Mesothelial cell of epicardium (in vitro differentiated cells): ENCODE measurements at regions not wholly inside any gene's neighbourhood (a gene's known extent, or its start where the extent isn't known, plus 50 kb on each side); places are given as distances from the start of the nearest gene placed in this dataset.
"Not testable (repeated sequence)": the region's sequence is repeated elsewhere in the genome, so short reads cannot be mapped to it uniquely, and the experiment has no call there.

ENCODE experiments used
- DNase-seq, 2 experiments: peaks; one replicate each; pipeline ENCODE4 v3.0.0; 2021; ENCODE audit warnings: low spot score in 2 of 2; ENCODE audit not compliant: unreplicated experiment in 2 of 2
- H3K27ac Mint-ChIP-seq: 2 replicates; pipeline ENCODE4 v1.8.0; 2021; ENCODE audit warnings: mixed read lengths
- H3K27me3 Mint-ChIP-seq: 2 replicates; pipeline ENCODE4 v1.8.0; 2021; ENCODE audit warnings: low read depth, mixed read lengths
- H3K36me3 Mint-ChIP-seq: 2 replicates; pipeline ENCODE4 v1.8.0; 2021; ENCODE audit warnings: mixed read lengths
- H3K4me1 Mint-ChIP-seq: 2 replicates; pipeline ENCODE4 v1.8.0; 2021; ENCODE audit warnings: mixed read lengths
- H3K4me3 Mint-ChIP-seq: 2 replicates; pipeline ENCODE4 v1.8.0; 2021; ENCODE audit warnings: mild to moderate bottlenecking, moderate library complexity, mixed read lengths
- H3K9me3 Mint-ChIP-seq: 2 replicates; pipeline ENCODE4 v1.8.0; 2021; ENCODE audit warnings: mixed read lengths
- CTCF ChIP-seq: fragments of 200-600 bp; sonication (generic); IDR thresholded peaks from one replicate; pipeline ENCODE4 v1.5.0; 2021; ENCODE audit warnings: antibody characterized with exemption; ENCODE audit not compliant: unreplicated experiment

GRCh38 chr13:82976499-82976898, 905.8 kb downstream of the SLITRK1 start:
- no peak for DNase-seq
- no peaks in the 10 kb centered on the region for H3K36me3 Mint-ChIP-seq
- no peak for TF ChIP-seq CTCF
- no peak overlapping the region for H3K27ac Mint-ChIP-seq
- H3K4me1 Mint-ChIP-seq = no peaks in the 10 kb centered on the region
- H3K9me3 Mint-ChIP-seq = peaks cover 8% of the 10 kb centered on the region
- H3K4me3 Mint-ChIP-seq = no peak overlapping the region
- H3K27me3 Mint-ChIP-seq = no peaks in the 10 kb centered on the region

- no peaks in the 10 kb centered on the region for H3K9me3 Mint-ChIP-seq
- no peak overlapping the region for H3K27ac Mint-ChIP-seq
- H3K4me1 Mint-ChIP-seq = peaks cover 19% of the 10 kb centered on the region
These were observed 918.8 kb downstream of the SLITRK1 start for GRCh38 chr13:82963226-82964099.

GRCh38 chr13:82962397-82962796, 919.9 kb downstream of the SLITRK1 start:
- no peak for DNase-seq
- peaks cover 19% of the 10 kb centered on the region for H3K4me1 Mint-ChIP-seq
- peak overlapping the region; percentile 40 for H3K27ac Mint-ChIP-seq

More at GRCh38 chr13:82963226-82964099, 918.8 kb downstream of the SLITRK1 start:
- Mint-ChIP-seq H3K27me3 (peaks cover 2% of the 10 kb centered on the region), H3K36me3 (no peaks in the 10 kb centered on the region), H3K4me3 (no peak overlapping the region)
- no peak for DNase-seq
- no peak for TF ChIP-seq CTCF

GRCh38 chr13:82961757-82962156, 920.5 kb downstream of the SLITRK1 start:
- no peak for DNase-seq
- Mint-ChIP-seq H3K4me1 (peaks cover 19% of the 10 kb centered on the region), H3K9me3 (peaks cover 11% of the 10 kb centered on the region), H3K4me3 (no peak overlapping the region), H3K36me3 (no peaks in the 10 kb centered on the region), H3K27me3 (no peaks in the 10 kb centered on the region), H3K27ac (no peak overlapping the region)
- TF ChIP-seq CTCF = no peak

More at GRCh38 chr13:82962397-82962796, 919.9 kb downstream of the SLITRK1 start:
- peaks cover 2% of the 10 kb centered on the region for H3K27me3 Mint-ChIP-seq
- TF ChIP-seq CTCF = no peak
- H3K36me3 Mint-ChIP-seq = no peaks in the 10 kb centered on the region
- H3K4me3 Mint-ChIP-seq = no peak overlapping the region
- H3K9me3 Mint-ChIP-seq = peaks cover 7% of the 10 kb centered on the region

- H3K4me1 Mint-ChIP-seq, H3K36me3 Mint-ChIP-seq, H3K27me3 Mint-ChIP-seq, DNase-seq, H3K4me3 Mint-ChIP-seq, H3K27ac Mint-ChIP-seq: not testable (repeated sequence)
- H3K9me3 Mint-ChIP-seq = peaks cover 34% of the 10 kb centered on the region
These were observed 929.9 kb downstream of the SLITRK1 start for GRCh38 chr13:82952336-82952735.

- Mint-ChIP-seq H3K36me3 (peaks cover 8% of the 10 kb centered on the region), H3K4me3 (no peak overlapping the region), H3K9me3 (peaks cover 18% of the 10 kb centered on the region), H3K27ac (peak overlapping the region; percentile 91), H3K27me3 (no peaks in the 10 kb centered on the region), H3K4me1 (peaks cover 18% of the 10 kb centered on the region)
- TF ChIP-seq CTCF = no peak
- no peak for DNase-seq
These were observed 934.6 kb downstream of the SLITRK1 start for GRCh38 chr13:82947683-82948082.
